Nephron (organoid): ENCODE measurements at regions not wholly inside any gene's neighbourhood (a gene's known extent, or its start where the extent isn't known, plus 50 kb on each side); places are given as distances from the start of the nearest gene placed in this dataset.

Experiments used
- H3K27ac Mint-ChIP-seq, 3 experiments: 2 replicates each; pipeline ENCODE4 v1.8.0; 2020; ENCODE audit warnings: mixed read lengths in 3 of 3, mild to moderate bottlenecking in 2 of 3, moderate library complexity in 1 of 3
- H3K27me3 Mint-ChIP-seq: 2 replicates; pipeline ENCODE4 v1.8.0; 2021; ENCODE audit warnings: low read depth, mild to moderate bottlenecking, moderate library complexity, mixed read lengths
- H3K36me3 Mint-ChIP-seq: 2 replicates; pipeline ENCODE4 v1.8.0; 2020; ENCODE audit warnings: low read depth, mixed read lengths
- H3K4me1 Mint-ChIP-seq: 2 replicates; pipeline ENCODE4 v1.8.0; 2020; ENCODE audit warnings: mixed read lengths
- H3K4me3 Mint-ChIP-seq, 3 experiments: 2 replicates each; pipeline ENCODE4 v1.8.0; 2020; ENCODE audit warnings: mild to moderate bottlenecking in 3 of 3, mixed read lengths in 3 of 3, moderate library complexity in 2 of 3
- H3K9me3 Mint-ChIP-seq: 2 replicates; pipeline ENCODE4 v1.8.0; 2020; ENCODE audit warnings: mixed read lengths
- CTCF ChIP-seq, 3 experiments: fragments of 200-600 bp; sonication (generic); IDR thresholded peaks; one replicate each; pipeline ENCODE4 v1.5.0; 2021; ENCODE audit warnings: antibody characterized with exemption in 3 of 3; ENCODE audit not compliant: unreplicated experiment in 3 of 3

DNA sequence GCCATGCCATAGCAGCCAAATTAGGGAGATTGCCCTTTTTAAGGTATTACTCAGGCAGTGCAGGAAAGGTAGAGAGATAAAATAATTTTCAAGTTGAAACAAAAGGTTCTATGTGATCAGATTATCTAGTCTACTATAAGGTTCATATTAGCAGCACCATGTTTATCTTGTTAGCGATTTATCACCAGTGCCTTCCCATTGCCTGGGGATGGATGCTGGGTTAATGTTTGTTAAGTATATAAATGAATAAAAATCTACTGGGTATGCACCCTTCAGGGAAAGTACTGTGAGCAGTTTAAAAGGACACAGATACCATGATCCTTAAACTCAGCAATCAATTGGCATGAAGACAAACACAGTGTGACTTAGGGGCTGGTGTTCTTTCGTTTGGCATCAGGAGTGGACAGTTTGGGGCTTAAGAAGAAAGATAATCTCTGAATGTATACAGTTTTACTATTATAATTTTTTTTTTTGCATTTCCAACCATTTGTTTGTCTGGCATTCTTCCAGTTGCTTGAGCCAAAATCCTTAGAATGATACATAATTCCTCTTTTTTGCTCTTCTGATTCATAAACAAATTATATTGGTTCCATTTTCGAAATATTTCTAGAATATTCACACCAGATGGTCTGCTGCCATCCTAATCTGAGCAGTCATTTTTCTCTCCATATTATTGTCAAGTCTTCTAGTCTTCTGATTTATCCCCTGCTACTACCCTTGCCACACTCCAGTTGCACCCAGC is 512.8 kb upstream of the SLC8A1 start:
- no peak for TF ChIP-seq CTCF (IDR thresholded peaks at IDR 0.05; ENCODE audit: unreplicated experiment in 3 of 3)
- H3K27ac Mint-ChIP-seq = no peak overlapping the region
- no peaks in the 10 kb centered on the region for H3K9me3 Mint-ChIP-seq
- H3K27me3 Mint-ChIP-seq = no peaks in the 10 kb centered on the region
- no peaks in the 10 kb centered on the region for H3K36me3 Mint-ChIP-seq
- H3K4me1 Mint-ChIP-seq = peaks cover 7% of the 10 kb centered on the region
- H3K4me3 Mint-ChIP-seq = no peak overlapping the region

- Mint-ChIP-seq H3K36me3 (no peaks in the 10 kb centered on the region), H3K4me3 (no peak overlapping the region)
These were observed 515.6 kb upstream of the SLC8A1 start for GRCh38 chr2:40967451-40967850.

GRCh38 chr2:40975151-40975550 is 523.3 kb upstream of the SLC8A1 start:
- Mint-ChIP-seq H3K27me3 (no peaks in the 10 kb centered on the region), H3K4me3 (no peak overlapping the region), H3K36me3 (no peaks in the 10 kb centered on the region), H3K9me3 (no peaks in the 10 kb centered on the region), H3K27ac (no peak overlapping the region), H3K4me1 (no peaks in the 10 kb centered on the region)
- TF ChIP-seq CTCF (IDR thresholded peaks at IDR 0.05; ENCODE audit: unreplicated experiment in 3 of 3) = no peak

More at GRCh38 chr2:40967451-40967850, 515.6 kb upstream of the SLC8A1 start:
- Mint-ChIP-seq H3K4me1 (no peaks in the 10 kb centered on the region), H3K27me3 (no peaks in the 10 kb centered on the region), H3K27ac (no peak overlapping the region), H3K9me3 (no peaks in the 10 kb centered on the region)
- no peak for TF ChIP-seq CTCF (IDR thresholded peaks at IDR 0.05; ENCODE audit: unreplicated experiment in 3 of 3)

DNA sequence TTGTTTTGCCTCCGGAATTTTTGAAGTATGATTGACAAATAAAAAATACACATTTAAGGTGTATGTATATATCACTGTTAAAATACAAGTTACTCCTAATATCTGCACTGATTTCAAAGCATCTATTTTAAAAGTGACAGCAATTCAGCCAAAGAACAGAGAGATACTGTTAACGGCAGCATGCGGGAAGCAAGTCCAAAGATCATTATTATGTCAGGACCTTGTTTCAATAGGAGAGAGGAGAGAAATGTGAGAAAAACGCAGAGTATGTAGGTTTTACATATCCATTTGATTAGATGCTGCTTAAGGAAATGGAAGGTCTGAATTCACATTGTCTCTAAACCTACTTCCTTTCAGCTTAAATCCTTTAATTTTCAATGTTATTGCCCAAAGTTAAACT is 545.5 kb upstream of the SLC8A1 start:
- Mint-ChIP-seq H3K36me3 (no peaks in the 10 kb centered on the region), H3K27ac (no peak overlapping the region), H3K4me1 (no peaks in the 10 kb centered on the region), H3K27me3 (no peaks in the 10 kb centered on the region), H3K4me3 (no peak overlapping the region), H3K9me3 (no peaks in the 10 kb centered on the region)
- TF ChIP-seq CTCF (IDR thresholded peaks at IDR 0.05; ENCODE audit: unreplicated experiment in 3 of 3) = no peak

DNA sequence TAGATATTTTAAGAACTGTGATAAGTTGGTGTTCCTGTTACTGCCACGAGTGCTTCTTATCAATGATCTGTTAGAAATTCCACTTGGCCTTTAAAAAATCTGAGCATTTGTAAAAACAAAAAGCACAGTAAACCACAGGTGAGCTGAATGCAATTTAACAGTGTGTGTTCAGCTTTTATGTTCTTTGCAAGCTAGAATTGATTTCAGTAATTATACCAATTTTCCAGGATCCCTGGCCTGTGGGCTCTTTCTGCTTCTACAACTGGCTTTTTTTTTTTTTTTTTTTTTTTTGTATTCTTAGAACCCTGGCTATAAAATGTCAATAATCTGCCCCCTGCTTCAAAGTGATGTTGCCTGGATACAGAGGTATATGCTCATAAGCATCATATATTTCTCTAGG is 548.5 kb upstream of the SLC8A1 start:
- H3K27me3 Mint-ChIP-seq = no peaks in the 10 kb centered on the region
- no peak overlapping the region for H3K27ac Mint-ChIP-seq
- H3K4me1 Mint-ChIP-seq = no peaks in the 10 kb centered on the region
- H3K9me3 Mint-ChIP-seq = no peaks in the 10 kb centered on the region
- TF ChIP-seq CTCF (IDR thresholded peaks at IDR 0.05; ENCODE audit: unreplicated experiment in 3 of 3) = no peak
- no peaks in the 10 kb centered on the region for H3K36me3 Mint-ChIP-seq
- no peak overlapping the region for H3K4me3 Mint-ChIP-seq

GRCh38 chr2:41000906-41001305 is 549.0 kb upstream of the SLC8A1 start:
- H3K27me3 Mint-ChIP-seq = no peaks in the 10 kb centered on the region
- no peak overlapping the region for H3K4me3 Mint-ChIP-seq
- no peaks in the 10 kb centered on the region for H3K36me3 Mint-ChIP-seq
- no peaks in the 10 kb centered on the region for H3K9me3 Mint-ChIP-seq
- no peak for TF ChIP-seq CTCF (IDR thresholded peaks at IDR 0.05; ENCODE audit: unreplicated experiment in 3 of 3)
- H3K27ac Mint-ChIP-seq = no peak overlapping the region
- H3K4me1 Mint-ChIP-seq = no peaks in the 10 kb centered on the region
